ENCODE measurements at regions not wholly inside any gene's neighbourhood (a gene's known extent, or its start where the extent isn't known, plus 50 kb on each side); places are given as distances from the start of the nearest gene placed in this dataset.

DNA sequence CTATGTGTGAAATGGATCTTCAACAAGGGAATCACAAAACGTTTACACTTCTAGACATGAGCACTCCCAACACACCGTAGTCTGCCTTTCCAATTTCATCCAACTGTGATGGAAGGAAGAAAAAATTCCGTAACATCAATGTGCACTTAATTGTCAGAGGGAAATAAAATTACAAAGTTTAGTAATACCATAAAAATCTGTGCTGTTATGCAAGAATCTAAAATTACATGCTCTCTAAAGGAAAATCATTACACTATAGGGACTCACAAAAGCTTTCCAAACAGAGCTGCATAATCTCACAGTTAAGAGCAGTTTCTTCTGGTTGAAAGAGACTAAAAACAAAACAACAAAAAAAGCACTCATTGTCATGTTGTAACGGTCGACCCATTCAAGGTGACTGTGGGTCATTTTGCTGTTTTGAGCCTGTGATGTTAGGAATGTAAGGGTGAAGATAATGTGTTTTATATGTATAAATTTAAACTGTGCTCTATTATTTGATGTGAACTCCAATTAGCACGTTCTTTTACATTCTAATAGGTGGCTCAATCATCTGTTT lies 698.0 kb downstream of the TDRD15 start:
- H3K27me3 ChIP-seq (ENCODE audit: control insufficient read depth, insufficient read depth, low read length) = no peaks in the 10 kb centered on the region
- DNase-seq (peak; percentile 52), ATAC-seq (ENCODE audit: low read depth) (peak; percentile 48)
- intact Hi-C loops (cut with micrococcal nuclease) (no loop called here), in situ Hi-C loops (cut with MboI; ENCODE audit: low sequenced_read_pairs) (no loop called here), dilution Hi-C loops (cut with HindIII; ENCODE audit: low sequenced_read_pairs, unreplicated experiment) (no loop called here)
- CTCF ChIA-PET = no interaction called here
- H3K56ac ChIP-seq (ENCODE audit: extremely low read depth, insufficient read depth, low read length) = no peak overlapping the region
- no peak overlapping the region for H2AK9ac ChIP-seq (replicated peaks; ENCODE audit: low read depth, low read length, poor library complexity)
- peak overlapping the region; percentile 94 for H4K5ac ChIP-seq (ENCODE audit: low read depth, low read length)
- H3K4me2 ChIP-seq (ENCODE audit: low read depth, low read length) = peak overlapping the region; percentile 83; the same call in 1 of the 2 replicates
- peak overlapping the region; percentile 81; the same call in 1 of the 2 replicates for H4K91ac ChIP-seq (ENCODE audit: insufficient read depth, low read depth, low read length)
- peak overlapping the region; percentile 96 for H3K18ac ChIP-seq (ENCODE audit: low read depth, low read length)
- H2AFZ ChIP-seq (replicated peaks; ENCODE audit: low read length, poor library complexity) = no peak overlapping the region
- H3K27ac ChIP-seq (ENCODE audit: insufficient read depth, low read length) = peak overlapping the region; percentile 67; the same call in 1 of the 2 replicates
- peaks cover 14% of the 10 kb centered on the region for H3K4me1 ChIP-seq (ENCODE audit: control insufficient read depth, insufficient read depth, low read length)
- no peaks in the 10 kb centered on the region for H3K9me3 ChIP-seq (ENCODE audit: control insufficient read depth, insufficient read depth, low read length)
- H2BK20ac ChIP-seq (ENCODE audit: low read depth, low read length) = peak overlapping the region; percentile 92; the same call in 1 of the 2 replicates
- H3K9me1 ChIP-seq (ENCODE audit: insufficient read depth, low read length) = no peaks in the 10 kb centered on the region; the same call in 1 of the 2 replicates
- peak overlapping the region in 1 of 2 experiments; percentile 77; a peak in 2 of 4 replicates for H4K8ac ChIP-seq (ENCODE audit: low read depth in 2 of 2, low read length in 2 of 2)
- peak overlapping the region; percentile 85 for H2BK120ac ChIP-seq (ENCODE audit: low read depth, low read length)
- no peaks in the 10 kb centered on the region for H4K20me1 ChIP-seq (ENCODE audit: insufficient read depth, low read length)
- peak overlapping the region; percentile 22; the same call in 1 of the 3 replicates for H2BK15ac ChIP-seq (ENCODE audit: low read depth, low read length)
- peak overlapping the region; percentile 97 for H2BK5ac ChIP-seq (ENCODE audit: low read depth, low read length, poor library complexity, severe bottlenecking)
- 0 out of 2 replicates have a peak overlapping the region, but pooled peaks have one; percentile 10 for H2AK5ac ChIP-seq (ENCODE audit: low read depth, low read length)
- H3K23ac ChIP-seq (ENCODE audit: low read depth, low read length) = peak overlapping the region; percentile 91; the same call in 1 of the 2 replicates
- peak overlapping the region; percentile 90 for H3K14ac ChIP-seq (replicated peaks; ENCODE audit: low read depth, low read length)
- WGBS, 2 experiments (ENCODE audit: extremely low coverage in 2 of 2, insufficient read length in 1 of 2) = no CpG with 5 or more reads among the region's 6 CpGs
- H3K9ac ChIP-seq (ENCODE audit: low read depth, low read length) = peak overlapping the region; percentile 9; the same call in 1 of the 2 replicates
- no peak overlapping the region for H3K4ac ChIP-seq (ENCODE audit: low read depth, low read length)
- no peaks in the 10 kb centered on the region for H3K36me3 ChIP-seq (ENCODE audit: control insufficient read depth, insufficient read depth, low read length)
- POLR2A ChIA-PET (ENCODE audit: unreplicated experiment) = no interaction called here
- no peak overlapping the region for H3K4me3 ChIP-seq (ENCODE audit: insufficient read depth, low read depth, low read length)
- H3K79me1 ChIP-seq (ENCODE audit: low read depth in 1 of 2, low read length in 2 of 2) = no peaks in the 10 kb centered on the region
- BruUV-seq (replicated peaks) = no TSS peak
- no peak for TF ChIP-seq FOS (IDR thresholded peaks at IDR 0.05; ENCODE audit: low read depth, low read length)
- TF ChIP-seq CEBPB (IDR thresholded peaks at IDR 0.05; ENCODE audit: low read depth, low read length) = peak; percentile 55; the same call in 1 of the 2 replicates

Measured in IMR-90 (cell line).